Activated T-helper 1 cell treated with Interleukin-2 at 50 U/mL for 16 hours (primary cell): ENCODE measurements at regions not wholly inside any gene's neighbourhood (a gene's known extent, or its start where the extent isn't known, plus 50 kb on each side); places are given as distances from the start of the nearest gene placed in this dataset.

Experiments used
- DNase-seq: peaks from one replicate; pipeline ENCODE4 v3.0.0-alpha.2; 2020; ENCODE audit warnings: low read depth

- DNase-seq, result no peak
Observed at GRCh38 chr5:34505731-34506130, 150.4 kb upstream of the RAI14 start.

- DNase-seq, result no peak
Observed at GRCh38 chr5:34507933-34508332, 148.2 kb upstream of the RAI14 start.

DNA sequence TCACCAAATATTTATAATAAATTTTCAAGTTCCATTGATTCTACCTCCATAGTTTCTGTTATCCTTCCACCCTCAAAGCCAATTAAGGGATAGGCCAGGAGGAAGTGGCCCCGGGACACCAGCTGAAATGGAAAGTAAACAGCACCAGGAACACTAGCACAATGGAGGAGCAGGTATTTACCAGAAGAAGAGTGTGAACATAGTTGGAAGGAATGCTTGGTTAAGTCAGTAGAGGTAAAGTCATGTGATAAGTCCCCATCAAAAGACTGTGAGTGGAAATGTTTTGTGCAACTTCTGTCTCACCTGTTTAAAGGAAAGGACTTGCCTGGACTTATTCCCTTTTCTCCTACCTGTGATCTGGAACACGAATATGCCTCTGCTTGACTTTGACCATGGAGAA is 146.7 kb upstream of the RAI14 start:
- no peak for DNase-seq

GRCh38 chr5:34510002-34510401 is 146.1 kb upstream of the RAI14 start:
- DNase-seq, result no peak

- no peak for DNase-seq
Observed at GRCh38 chr5:34511063-34511462, 145.1 kb upstream of the RAI14 start.

DNA sequence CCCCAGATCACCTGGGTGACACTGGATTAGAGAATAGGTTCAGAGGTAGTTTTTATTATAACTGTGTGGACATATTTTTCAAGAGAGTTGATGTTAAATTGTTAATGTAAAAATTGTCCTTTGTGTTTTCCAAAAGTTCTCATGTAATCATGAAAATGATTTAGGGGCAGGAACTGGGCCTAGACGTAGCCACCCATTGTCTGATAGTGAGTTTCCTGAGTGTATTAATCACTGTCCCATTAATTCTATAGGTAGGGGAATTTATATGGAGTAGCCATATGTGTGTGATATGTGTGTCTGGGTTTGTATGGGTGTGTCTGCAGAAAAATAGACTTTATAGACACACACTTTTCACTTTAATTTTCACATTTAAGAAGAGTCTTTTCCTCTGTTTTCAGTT is 144.6 kb upstream of the RAI14 start:
- DNase-seq, result no peak

GRCh38 chr5:34511915-34512314 is 144.2 kb upstream of the RAI14 start:
- DNase-seq, result no peak

- no peak for DNase-seq
Observed at GRCh38 chr5:34516166-34516565, 140.0 kb upstream of the RAI14 start.

GRCh38 chr5:34516686-34517085 is 139.4 kb upstream of the RAI14 start:
- DNase-seq, result no peak

DNA sequence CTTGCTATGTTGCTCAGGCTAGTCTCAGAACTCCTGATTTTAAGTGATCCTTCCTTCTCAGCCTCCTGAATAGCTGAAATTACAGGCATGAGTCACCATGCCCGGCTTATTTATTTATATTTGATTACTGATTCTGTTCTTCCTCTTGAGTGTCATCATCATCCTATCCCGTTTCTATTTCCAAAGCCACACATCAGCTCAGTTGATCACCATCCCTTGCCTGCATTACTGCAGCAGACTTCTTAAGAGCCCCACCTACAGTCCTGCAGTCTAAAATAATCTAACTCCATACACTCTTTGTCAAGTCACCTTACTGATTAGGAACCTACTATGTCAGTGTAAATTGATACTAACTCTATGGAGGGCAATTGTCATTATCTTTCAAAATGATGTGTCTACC is 138.9 kb upstream of the RAI14 start:
- no peak for DNase-seq

- DNase-seq, result no peak
Observed at GRCh38 chr5:34519489-34520220, 136.5 kb upstream of the RAI14 start.

- no peak for DNase-seq
Observed at GRCh38 chr5:34521628-34522290, 134.4 kb upstream of the RAI14 start.

DNA sequence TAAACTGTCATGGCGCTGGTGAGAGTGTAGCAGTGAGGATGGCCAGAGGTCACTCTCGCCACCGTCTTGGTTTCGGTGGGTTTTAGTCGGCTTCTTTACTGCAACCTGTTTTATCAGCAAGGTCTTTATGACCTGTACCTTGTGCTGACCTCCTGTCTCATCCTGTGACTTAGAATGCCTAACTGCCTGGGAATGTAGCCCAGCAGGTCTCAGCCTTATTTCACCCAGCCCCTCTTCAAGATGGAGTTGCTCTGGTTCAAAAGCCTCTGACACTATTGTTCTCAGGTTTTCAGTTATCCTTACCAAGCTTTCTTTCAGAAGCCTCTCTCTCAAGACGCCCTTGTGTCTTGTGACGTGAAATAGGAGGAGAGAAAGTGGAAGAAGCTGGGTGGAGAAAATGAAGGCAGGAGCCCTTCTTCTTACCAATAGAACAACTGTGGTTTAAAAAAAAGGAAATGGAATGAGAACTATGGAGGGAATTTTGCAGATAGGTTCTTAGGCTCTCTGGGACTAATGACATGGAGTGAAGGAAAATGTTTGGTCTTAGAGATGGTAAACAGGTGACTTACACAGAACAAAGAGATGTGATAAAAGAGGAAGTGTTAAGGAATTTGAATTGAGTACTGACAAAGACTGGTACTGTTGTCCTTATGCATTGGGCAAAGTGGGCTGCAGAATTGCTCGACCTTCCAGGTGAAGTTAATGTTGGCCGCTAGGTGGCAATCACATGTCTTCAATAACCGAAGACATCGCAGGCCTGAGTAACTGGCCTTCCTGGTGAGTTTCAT is 133.3 kb upstream of the RAI14 start:
- DNase-seq, result peak; percentile 7

DNA sequence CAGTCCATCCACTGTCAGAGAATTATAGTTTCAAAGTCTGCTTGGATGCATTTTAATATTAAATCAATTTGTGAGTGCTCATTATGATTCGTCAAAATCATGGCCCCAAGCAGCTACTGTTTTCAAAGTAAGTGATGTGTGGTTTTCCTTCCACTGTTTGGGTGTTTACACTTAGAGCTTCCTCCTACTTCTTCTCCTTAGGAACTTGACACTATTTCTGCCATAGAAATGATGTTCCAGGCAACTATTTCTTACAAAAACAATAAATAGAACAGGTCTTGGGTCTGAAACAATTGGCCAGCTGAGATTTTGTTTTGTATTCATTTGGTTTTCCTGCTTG is 132.8 kb upstream of the RAI14 start:
- no peak for DNase-seq

DNA sequence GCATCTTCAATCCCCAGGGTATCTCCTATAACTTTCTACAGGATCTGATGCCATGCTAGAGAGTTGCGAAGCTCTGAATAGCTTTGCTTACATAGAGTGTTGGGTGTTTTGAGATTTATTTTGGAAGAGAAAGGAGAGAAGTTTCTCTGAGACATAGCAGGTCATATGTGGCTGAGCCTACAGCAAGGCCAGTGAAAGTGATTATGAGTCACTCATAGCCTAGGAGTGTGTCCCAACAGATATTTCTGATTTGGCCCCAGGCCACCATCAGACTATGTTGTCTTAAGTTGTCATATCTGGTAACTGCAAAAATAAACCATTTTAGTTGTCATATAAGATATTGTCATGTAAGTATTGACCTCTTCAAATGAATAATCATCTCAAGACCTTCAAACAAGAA is 132.0 kb upstream of the RAI14 start:
- no peak for DNase-seq

DNA sequence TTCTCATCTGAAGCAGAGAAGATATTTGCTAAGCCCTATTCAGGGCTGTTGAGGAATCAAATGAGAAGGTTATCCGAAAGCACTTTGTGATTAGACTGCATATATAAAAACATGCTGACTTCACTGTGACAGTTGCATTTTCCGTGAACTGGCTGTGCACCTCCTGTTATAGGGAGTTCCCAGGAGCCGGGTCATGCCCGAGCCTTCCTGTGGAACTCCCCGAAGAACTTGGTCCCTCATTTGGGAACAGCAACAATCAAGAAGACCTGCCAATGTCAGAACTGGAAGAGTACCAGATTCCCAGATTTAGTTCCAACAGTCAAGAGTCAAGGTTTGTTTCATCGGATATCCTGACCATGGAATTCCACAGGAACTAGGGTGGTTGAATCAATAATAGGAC is 130.4 kb upstream of the RAI14 start:
- no peak for DNase-seq

- DNase-seq, result no peak
Observed at GRCh38 chr5:34526682-34527305, 129.3 kb upstream of the RAI14 start.

DNA sequence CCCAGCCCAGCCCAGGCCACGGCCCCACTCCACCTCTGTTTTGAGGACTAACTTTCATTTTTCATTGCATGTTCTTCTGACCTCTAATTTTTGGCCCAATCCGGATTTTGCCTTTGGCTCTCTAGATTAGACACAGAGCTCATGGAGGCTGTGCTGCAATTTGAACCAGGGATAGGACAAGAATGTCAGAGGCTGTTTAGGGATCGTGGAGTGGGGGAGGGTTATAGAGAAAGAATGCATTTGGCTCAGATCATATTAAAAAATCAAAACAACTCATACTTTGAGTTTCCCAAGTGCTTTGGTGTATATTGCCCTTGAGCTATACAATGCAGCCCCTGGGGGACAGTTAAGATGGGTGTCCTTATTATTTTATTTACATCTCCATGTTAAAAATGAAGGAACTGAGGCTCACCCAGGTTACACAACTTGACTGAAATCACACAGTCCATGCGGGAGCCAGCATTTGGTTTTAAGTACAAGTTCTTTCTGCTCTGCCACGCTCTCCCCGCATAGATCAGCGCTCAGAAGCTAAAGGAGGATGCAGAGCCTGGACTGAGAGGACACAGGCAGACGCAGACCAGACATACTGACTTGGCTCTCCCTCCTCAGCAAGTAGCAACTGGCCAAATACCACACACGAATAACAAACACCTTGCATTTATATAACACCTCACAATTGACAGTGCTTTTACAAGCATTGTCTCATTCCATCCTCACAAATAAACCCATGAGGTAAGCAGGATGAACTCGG is 126.4 kb upstream of the RAI14 start:
- no peak for DNase-seq

GRCh38 chr5:34530637-34531036 is 125.5 kb upstream of the RAI14 start:
- DNase-seq, result no peak

DNA sequence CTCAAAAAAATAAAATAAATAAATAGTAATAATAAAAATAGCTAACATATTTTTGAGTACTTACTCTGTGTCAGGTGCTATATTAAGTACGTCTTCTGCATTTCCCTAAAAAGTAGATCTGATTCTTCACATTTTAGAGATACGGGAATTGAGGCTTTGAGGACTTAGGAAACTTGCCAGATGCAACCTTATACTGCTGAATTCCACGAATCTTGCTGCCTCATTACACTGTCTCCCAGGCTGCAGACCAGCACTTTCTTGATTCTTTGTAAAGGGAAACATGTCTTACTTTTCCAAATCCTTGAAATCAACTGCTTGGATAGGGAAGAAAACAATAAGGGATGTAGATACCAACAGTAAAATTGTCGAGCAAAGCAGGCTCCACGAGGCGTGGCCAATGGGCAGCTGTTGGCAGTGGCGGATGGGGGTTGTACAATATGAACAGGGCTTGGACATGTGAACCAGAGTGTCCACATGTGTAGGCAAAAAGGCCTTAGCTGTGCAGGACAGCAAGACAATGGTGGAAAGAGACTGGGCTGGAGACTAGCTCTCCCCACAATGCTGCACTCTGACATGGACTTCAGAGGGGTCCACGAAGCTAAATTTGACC is 124.3 kb upstream of the RAI14 start:
- DNase-seq, result no peak
